Occipital lobe (tissue), 1 donor: ENCODE measurements at regions not wholly inside any gene's neighbourhood (a gene's known extent, or its start where the extent isn't known, plus 50 kb on each side); places are given as distances from the start of the nearest gene placed in this dataset.
"Not testable (repeated sequence)": the region's sequence is repeated elsewhere in the genome, so short reads cannot be mapped to it uniquely, and the experiment has no call there.

Source experiments
- DNase-seq: peaks from one replicate; lab custom pipeline; 2025; lab: John Stamatoyannopoulos, UW

DNA sequence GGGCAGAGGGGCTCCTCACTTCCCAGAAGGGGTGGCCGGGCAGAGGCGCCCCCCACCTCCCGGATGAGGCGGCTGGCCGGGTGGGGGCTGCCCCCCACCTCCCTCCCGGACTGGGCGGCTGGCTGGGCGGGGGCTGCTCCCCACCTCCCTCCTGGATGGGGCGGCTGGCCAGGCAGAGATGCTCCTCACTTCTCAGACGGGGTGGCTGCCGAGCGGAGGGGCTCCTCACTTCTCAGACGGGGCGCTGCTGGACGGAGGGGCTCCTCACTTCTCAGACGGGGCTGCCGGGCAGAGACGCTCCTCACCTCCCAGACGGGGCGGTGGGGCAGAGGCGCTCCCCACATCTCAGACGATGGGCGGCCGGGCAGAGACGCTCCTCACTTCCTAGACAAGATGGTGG lies 573.3 kb downstream of the C6orf118 start:
- DNase-seq, result not testable (repeated sequence)

DNA sequence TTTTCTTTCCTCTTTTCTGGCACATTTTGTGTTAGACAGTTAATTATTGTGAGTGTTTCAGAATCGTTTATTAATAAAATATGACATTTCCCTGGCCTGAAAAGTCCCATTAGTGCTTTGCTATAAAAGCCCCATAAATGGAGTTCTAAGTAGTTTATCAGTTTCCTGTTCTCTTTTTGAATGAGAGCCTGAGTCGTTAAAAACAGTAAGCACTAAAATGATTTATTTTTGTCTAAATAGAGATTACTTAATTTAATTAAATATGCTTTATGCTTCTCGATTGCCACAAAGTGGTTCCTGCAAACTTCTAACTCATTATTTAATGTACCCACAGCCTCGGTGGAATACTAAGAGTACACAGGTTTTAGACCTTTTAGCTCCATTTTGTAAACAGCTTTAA lies 577.9 kb downstream of the C6orf118 start:
- no peak for DNase-seq

DNA sequence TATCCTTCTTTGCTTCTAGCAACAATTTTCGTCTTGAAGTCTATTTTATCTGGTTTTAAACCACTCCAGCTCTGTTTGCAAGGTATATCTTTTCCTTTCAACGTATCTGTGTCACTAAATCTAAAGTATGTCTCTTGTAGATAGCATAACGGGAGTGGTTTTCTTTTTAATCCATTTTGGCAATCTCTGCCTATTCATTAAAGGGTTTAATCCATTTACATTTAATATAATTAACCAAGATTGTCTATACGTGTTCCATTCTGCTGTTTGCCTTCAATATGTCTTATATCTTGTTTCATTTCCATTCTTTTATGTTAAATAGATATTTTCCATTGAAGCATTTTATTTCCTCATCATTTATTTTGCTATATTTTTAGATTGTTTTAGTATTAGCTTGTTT lies 587.9 kb downstream of the C6orf118 start:
- no peak for DNase-seq

DNA sequence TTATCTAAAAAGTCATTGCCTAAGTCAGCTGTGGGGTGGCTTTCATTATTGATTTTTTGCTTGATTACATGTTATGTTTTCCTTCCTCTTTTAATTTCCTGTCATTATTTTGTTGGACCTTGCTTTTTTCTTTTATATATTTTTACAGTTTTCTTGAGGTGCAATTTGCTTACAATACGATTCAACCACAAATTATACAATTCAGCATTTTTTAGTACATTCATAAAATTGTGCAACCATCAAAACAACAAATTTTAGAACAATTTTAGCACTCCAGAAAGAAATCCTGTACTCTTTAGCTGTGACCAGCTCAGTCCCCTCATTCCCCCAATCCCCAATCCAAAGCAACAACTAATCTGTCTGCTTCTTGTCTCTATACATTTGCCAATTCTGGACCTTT lies 608.9 kb downstream of the C6orf118 start:
- no peak for DNase-seq

DNA sequence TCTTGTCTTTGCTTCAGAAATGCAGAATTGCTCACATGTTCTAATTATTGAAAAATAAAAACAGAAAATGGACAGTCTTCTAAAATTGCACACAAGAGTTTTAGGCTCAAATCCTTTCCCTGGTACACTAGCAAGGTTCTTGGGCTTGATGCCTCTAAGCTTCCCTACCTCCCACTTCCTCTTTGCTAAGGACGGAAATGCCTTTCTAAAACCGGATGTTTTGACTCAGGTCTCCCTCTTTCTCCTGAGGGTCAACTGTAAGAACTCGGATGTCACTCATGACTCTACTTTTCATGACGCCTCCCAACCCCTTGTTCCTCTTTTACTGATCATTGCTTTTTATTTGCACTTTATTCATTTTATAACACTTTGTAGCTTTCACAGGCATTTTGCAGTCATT lies 613.5 kb downstream of the C6orf118 start:
- no peak for DNase-seq

DNA sequence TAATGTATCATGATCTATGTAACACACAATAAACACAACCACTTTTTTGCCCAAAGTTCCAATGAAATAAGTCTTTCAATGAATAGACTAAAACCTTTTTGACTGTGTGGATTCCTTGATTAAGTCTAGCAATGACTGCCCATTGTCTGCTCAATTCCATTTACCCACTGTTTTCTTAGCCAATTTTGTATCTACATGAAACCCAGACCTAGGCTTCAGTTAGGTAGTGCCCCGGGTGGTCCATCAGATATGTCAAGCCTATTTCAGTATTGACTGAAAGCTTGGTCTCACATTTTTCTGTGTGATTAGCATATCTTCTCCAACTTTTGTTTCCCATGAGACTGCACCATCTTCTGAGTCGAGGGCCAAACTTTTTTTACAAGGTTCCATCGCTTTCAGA lies 615.0 kb downstream of the C6orf118 start:
- no peak for DNase-seq

DNA sequence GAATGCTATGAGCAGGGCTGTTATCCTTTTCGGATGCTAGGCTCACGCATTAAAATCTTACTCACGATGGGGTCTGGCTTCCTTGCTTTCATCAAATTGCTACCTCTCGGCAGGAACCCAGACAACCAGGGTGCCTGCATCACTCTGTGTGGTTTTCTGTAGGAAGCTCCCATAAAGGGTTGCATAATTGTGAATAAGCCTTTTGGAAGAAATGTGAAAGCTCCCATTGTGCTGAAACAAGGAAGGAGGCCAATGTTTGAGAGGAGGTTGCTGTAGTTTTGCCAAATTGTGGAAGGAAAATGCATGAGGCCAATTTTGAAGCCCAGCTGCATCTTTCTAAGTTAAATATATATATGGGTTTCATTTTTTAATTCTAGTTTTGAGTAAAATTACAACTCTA lies 615.5 kb downstream of the C6orf118 start:
- DNase-seq, result peak; percentile 42

DNA sequence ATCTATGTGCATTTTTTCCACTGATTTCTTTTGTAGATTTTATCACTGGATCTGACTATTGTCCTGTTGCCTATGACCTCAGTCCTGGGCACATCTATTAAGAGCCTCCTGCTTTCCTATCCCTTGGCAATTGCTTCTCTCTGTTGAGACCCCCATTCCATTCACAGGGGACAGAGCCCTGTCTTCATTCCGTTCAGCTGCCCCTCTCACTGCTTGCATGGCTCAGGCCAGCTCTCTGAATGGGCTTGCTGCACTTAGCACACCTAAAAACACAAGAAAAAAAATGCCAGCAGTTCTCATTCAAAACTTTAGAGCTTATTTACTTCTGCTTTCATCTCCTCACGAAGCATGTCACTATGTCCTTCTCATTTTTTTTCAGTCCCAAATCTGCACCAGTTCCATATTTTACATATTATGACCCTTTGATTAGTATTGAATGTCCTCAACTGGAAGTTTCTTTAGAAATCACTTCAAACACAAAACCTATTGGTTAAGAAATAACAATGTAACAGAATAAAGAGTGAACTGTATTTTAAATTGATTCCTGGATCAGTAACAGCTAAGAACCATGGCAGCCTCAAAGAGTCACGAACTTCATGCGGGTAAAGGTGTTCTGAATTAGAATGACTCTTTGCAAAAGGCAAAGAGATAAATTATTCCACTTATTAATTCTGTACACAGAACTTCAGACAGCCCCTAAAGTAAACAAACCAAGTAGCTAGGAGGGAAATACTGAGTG lies 616.5 kb downstream of the C6orf118 start:
- DNase-seq, result no peak

DNA sequence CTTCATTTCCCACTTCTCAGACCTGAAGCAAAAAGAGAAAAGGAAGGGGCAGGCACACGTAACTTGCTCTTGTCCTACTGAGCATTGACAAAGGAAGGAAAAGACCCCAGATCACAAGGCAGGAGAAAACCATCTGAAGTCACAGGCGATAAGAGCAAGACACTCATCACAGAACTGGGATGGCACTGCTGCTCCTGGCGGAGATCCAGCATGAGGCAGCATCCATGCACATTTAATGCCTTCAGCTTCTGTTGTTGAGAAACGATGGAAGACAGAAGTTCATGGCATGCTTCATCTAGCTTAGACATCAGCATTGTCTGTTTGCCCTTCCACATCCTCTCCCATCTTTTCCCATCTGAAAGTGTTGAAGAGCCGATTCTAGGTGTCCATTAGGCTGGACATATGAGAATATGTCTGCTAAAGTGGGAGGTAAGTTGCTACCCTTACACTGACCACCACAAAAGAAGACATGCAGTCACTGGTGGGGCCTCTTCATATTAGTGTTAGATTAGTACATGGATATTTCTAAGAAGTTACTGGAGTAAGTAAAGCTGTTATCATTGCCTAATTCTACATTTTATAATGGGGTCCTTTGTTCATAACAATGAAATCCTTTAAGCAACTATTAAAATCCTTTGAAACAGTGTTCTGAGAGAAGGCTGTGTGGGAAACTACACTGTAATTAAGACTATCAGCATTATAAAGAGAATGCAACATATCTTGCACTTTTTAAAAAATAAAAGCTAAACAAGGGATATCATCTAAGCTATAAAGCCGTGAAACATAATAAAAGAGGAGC lies 618.5 kb downstream of the C6orf118 start:
- no peak for DNase-seq

DNA sequence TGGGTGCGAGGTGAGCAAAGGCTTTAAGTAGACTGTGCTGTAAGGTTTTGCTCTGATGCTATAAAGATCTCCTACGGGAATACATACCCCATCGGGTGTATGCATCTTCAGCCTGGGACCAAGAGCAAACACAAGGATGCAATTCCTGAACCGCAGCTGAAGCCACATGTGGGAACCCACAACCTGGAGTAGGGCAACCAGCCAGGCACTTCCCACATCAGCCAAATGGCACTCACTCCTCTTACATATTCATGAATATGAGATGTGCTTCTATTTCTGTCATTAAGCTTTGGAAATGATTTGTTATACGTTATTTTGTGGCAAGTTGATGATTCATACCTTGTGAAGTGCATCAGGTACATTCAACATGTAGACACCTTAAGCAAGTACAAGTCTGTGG lies 619.2 kb downstream of the C6orf118 start:
- DNase-seq, result peak; percentile 8

DNA sequence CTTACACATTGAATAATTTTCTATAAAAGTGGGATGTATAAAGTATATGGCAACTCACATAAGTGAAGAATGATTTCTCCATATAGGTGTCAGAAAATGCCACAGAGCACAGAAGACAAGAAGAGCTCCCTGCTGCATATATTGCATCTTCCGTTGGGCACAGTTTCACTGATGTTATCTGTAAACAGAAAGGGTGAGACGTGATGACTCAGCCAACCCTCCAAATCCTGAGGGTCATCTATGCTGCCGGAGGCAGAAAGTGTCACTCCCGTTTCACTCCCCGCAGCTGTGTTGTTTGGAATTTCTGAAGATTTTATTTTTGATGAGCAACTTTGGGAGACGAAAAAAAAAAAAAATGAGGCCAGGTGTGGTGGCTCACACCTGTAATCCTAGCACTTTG lies 644.1 kb downstream of the C6orf118 start:
- no peak for DNase-seq

DNA sequence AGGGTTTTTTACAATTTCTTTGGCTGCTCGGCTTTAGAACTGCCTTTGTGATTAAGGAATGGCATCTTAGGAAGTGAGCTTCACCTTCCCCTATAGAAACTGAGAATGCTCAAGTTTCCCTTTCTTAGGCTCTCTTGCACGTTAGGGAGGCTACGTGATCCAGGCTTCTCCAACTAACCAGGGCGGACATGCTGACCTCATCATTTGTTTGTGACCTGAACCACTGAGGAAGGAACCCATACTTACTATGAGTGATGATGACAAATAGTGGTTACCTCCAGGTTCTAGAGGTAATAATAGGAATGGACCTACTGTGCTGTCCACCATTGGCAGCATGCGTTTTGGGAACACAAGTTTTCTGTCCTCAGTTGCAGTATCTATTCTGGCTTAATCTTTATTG lies 645.8 kb downstream of the C6orf118 start:
- no peak for DNase-seq

DNA sequence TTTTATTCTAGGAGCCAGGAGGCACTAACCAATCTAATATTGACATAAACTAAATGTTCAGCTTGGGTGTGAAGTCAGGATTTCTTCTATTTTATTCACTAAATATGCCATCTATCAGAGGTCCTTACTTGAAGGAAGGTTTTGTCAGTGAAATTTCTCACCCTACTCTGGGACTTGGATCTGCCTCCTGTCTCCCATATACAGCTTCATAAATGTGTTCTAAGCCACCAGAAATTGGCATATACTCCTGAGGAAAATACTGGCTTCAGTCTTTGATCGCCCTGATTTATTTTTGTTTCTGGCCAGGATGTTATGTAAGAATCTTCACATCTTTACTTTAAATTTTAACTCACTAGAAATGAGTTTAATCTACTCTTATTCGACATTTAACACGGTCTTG lies 647.7 kb downstream of the C6orf118 start:
- no peak for DNase-seq

DNA sequence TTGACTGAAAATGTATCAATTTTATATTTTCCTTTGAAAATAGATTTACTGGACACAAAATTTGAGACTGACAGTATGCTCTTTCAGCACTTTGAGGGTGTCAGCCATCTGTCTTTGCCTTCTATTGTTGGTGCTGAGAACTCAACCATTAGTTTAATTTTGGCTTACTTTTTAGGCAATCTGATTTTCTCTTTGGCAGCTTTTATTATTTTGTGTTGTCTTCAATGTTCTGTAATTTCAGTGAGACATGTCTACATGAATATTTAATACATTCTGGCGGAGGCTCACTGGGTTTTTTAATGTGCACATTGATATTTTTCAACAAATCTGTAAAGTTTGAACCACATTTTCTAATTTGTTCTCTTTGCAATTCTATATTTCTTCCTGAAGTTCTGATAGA lies 648.6 kb downstream of the C6orf118 start:
- DNase-seq, result no peak

DNA sequence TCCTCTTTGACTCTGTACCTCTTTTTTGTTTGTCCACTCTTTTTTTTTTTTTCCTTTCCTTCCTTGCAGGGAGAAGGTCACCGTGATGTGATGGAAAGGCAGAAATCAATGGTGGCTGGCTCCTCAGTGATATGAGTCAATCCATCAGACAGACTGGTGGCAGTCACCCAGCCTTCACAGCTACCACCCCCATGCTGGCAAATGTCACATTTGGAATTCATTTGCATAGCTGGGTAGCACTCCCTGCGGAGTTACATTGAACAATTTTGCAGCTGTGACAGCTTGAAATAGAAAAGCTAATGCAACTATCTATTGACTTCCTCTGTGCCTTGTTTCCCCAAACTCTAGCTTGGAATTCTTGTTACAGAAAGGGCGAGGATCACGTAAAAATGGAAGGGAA lies 668.4 kb downstream of the C6orf118 start:
- peak; percentile 30 for DNase-seq

DNA sequence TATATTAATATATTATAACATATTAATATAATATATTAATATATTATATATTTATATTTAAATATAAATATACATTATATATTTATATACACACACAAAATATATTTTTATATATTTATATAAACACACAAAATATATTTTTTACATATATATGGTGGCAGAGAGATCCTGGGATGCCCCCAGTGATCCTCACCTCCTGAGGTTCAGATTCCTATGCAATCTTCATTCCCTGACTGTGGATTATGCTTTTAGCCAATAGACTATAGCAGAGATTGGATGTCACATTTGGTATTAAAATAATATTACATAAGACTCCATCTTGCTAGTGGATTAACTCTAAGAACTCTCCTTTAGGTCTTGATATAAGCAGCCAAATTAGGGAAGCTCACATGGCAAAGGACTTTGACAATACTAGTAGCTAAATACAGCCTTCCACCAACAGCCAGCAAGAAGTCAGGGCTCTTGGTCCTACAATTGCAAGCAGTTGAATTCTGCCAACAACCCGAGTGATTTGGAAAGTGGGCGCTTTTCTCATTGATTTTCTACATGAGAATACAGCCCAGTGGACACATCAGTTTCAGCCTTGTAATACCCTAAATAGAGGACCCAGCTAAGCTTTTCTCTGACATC lies 681.0 kb downstream of the C6orf118 start:
- no peak for DNase-seq

DNA sequence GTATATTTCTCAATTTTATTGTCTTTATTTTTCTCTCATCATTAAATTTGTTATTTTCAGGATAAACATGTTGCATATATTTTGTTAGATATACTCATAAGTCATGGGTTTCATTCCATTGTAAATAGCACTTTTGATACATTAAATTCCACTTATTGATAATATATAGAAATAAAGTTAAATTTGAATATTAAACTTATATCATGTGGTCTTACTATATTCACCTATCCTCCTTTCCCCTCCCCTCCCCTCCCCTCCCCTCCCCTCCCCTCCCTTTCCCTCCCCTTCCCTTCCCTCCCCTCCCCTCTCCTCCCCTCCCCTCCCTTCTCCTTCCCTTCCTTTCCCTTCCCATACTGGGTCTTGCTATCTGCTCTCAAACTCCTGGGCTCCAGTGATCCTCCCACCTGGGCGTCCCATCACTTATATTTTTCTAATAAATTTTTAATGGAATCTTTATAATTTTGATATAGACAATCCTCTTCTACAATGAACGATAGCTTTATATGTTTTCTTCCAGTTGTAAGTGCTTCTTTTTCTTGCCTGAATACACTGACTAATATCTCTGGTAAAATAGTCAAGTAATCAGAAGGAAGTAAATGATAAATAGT lies 692.4 kb downstream of the C6orf118 start:
- DNase-seq, result no peak

DNA sequence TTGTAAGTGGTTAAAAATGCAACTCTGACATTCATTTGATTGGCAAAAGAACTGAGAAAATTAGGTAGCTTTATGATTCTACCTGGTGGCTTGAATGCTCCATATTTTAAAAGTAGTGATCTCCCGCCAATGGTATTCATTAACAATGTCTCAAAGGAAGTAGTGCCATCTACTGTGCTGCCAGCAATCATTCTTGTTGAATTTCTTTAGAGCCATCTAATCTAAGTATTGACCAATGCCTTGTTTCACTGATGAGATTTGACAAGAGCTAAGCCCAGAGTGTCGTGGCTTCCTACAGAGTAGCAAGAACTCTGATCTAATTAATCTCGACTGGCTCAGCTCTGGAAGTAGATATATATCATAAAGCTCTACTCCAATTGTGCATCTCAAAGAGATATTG lies 696.7 kb downstream of the C6orf118 start:
- DNase-seq, result no peak

DNA sequence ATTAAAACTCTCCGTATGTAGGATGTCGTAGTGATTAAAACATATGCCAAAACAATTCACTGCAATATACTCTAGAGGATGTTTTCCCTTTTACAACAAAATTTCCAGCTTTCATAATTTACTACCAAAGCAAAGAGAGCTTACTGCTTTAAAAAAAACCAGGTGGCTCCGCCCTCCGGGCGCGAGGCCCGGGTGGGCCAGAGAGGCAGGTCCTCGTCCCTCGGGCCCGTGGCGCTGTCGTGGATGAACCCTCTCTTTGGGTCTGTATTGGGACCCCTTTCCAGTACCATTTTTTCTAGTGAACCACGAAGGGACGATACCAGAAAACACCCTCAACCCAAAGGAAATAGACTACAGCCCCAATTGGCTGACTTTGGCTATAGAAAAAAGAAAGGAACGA lies 698.5 kb downstream of the C6orf118 start:
- not testable (repeated sequence) for DNase-seq

DNA sequence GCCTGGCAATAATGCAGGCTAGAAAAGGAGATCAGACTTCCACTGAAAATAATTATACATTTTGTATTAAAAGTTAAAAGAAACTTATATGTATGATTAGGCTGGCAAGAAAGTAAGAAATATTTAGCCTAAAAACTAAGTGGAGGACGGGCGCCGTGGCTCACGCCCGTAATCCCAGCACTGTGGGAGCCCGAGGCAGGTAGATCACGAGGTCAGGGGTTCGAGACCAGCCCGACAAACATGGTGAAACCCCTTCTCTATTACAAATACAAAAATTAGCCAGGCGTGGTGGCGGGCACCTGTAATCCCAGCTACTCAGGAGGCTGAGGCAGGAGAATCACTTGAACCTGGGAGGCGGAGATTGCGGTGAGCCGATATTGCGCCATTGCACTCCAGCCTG lies 707.0 kb downstream of the C6orf118 start:
- not testable (repeated sequence) for DNase-seq

DNA sequence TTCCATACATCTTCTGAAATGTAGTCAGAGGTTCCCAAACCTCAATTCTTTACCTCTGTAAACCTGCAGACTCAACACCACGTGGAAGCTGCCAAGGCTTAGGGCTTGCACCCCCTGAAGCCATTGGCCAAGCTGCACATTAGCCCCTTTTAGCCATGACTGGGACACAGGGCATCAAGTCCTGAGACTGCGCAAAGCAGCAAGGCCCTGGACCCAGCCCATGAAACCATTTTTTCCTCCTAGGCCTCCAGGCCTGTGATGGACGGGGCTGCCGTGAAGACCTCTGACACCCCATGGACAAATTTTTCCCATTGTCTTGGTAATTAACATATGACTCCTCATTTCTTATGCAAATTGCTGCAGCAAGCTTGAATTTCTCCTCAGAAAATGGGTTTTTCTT lies 727.8 kb downstream of the C6orf118 start:
- DNase-seq, result no peak

DNA sequence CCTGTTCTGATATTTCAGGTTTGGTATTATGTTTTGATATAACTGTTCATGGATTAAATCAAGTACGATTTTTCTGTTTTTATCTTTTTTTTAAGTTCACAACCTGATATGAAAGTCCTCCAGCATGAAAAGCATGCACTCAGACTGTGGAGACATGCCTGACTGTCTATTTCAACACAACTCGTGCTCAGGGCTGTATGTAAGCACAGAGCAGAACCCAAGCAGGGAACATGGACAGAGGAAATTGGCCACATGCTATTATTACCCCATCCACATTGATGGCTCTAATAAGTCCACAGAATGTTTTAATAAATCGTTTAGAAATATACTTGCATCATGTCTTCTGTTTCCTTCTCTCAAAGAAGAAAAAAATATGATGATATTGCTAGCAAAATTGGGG lies 730.4 kb downstream of the C6orf118 start:
- DNase-seq, result no peak
